Activated B cell treated with CpG ODN at 0.5 μM for 24 hours (primary cell): ENCODE measurements at regions not wholly inside any gene's neighbourhood (a gene's known extent, or its start where the extent isn't known, plus 50 kb on each side); places are given as distances from the start of the nearest gene placed in this dataset.
"Not testable (repeated sequence)": the region's sequence is repeated elsewhere in the genome, so short reads cannot be mapped to it uniquely, and the experiment has no call there.

ENCODE experiments used
- ATAC-seq: fragments of 200-7000 bp; cut with Tn5 transposase; one replicate; pipeline ENCODE4 v1.10.0; 2021; ENCODE audit warnings: low read depth, mild to moderate bottlenecking, moderate library complexity
- CTCF ChIA-PET: fragments of 350-600 bp; sonication (Branson Sonifier 250); formaldehyde crosslinking; loops from one replicate; lab custom pipeline; 2021; ENCODE audit warnings: antibody characterized with exemption; lab: Charles Lee
- POLR2A ChIA-PET: fragments of 350-600 bp; sonication (Branson Sonifier 250); formaldehyde crosslinking; loops from one replicate; lab custom pipeline; 2021; ENCODE audit warnings: antibody characterized with exemption; lab: Charles Lee
- DNase-seq: peaks from one replicate; pipeline ENCODE4 v3.0.0; 2022
- H3K27ac Mint-ChIP-seq: one replicate; pipeline ENCODE4 v1.8.0; 2020; ENCODE audit warnings: mixed read lengths
- H3K27me3 Mint-ChIP-seq: one replicate; pipeline ENCODE4 v1.8.0; 2021; ENCODE audit warnings: mixed read lengths
- H3K36me3 Mint-ChIP-seq: one replicate; pipeline ENCODE4 v1.8.0; 2021; ENCODE audit warnings: low read depth, mixed read lengths
- H3K4me1 Mint-ChIP-seq: one replicate; pipeline ENCODE4 v1.8.0; 2021; ENCODE audit warnings: mixed read lengths
- H3K4me3 Mint-ChIP-seq: one replicate; pipeline ENCODE4 v1.8.0; 2020; ENCODE audit warnings: mild to moderate bottlenecking, mixed read lengths
- H3K9me3 Mint-ChIP-seq: one replicate; pipeline ENCODE4 v1.8.0; 2020; ENCODE audit warnings: mixed read lengths
- CTCF ChIP-seq: fragments of 200-600 bp; IDR thresholded peaks from one replicate; pipeline ENCODE4 v1.8.0; 2022; ENCODE audit warnings: antibody characterized with exemption, mild to moderate bottlenecking
- intact Hi-C: fragments of 100-400 bp; cut with micrococcal nuclease; formaldehyde crosslinking; loops from one replicate; pipeline ENCODE4 v1.15.1; 2024

GRCh38 chrX:47776292-47777006, 60.3 kb upstream of the ZNF81 start:
- H3K27me3 Mint-ChIP-seq: peaks cover 5% of the 10 kb centered on the region
- no peak for TF ChIP-seq CTCF

GRCh38 chrX:47772764-47773163, 63.9 kb upstream of the ZNF81 start:
- H3K4me3 Mint-ChIP-seq: no peak overlapping the region
- no peaks in the 10 kb centered on the region for H3K36me3 Mint-ChIP-seq
- H3K27ac Mint-ChIP-seq: no peak overlapping the region
- DNase-seq (no peak), ATAC-seq (no peak)
- peaks cover 12% of the 10 kb centered on the region for H3K27me3 Mint-ChIP-seq
- ChIA-PET POLR2A (no interaction called here), CTCF (no interaction called here)
- intact Hi-C loops: no loop called here
- no peaks in the 10 kb centered on the region for H3K4me1 Mint-ChIP-seq
- no peak for TF ChIP-seq CTCF
- peaks cover 4% of the 10 kb centered on the region for H3K9me3 Mint-ChIP-seq

More at GRCh38 chrX:47776292-47777006, 60.3 kb upstream of the ZNF81 start:
- intact Hi-C loops: no loop called here
- no peaks in the 10 kb centered on the region for H3K4me1 Mint-ChIP-seq
- ChIA-PET CTCF (no interaction called here), POLR2A (no interaction called here)
- no peak overlapping the region for H3K4me3 Mint-ChIP-seq
- no peaks in the 10 kb centered on the region for H3K36me3 Mint-ChIP-seq
- no peak overlapping the region for H3K27ac Mint-ChIP-seq
- no peaks in the 10 kb centered on the region for H3K9me3 Mint-ChIP-seq
- DNase-seq (no peak), ATAC-seq (no peak)

- intact Hi-C loops: no loop called here
- Mint-ChIP-seq H3K27me3 (peaks cover 12% of the 10 kb centered on the region), H3K9me3 (peaks cover 4% of the 10 kb centered on the region), H3K36me3 (no peaks in the 10 kb centered on the region), H3K27ac (no peak overlapping the region), H3K4me1 (no peaks in the 10 kb centered on the region), H3K4me3 (no peak overlapping the region)
- no peak for DNase-seq
- no peak for ATAC-seq
- ChIA-PET CTCF (no interaction called here), POLR2A (interaction anchor here (0.6 kb wide), 1 partner anchor 661 kb away, joined by 3 read pairs; no protein-coding TSS in a partner anchor)
- no peak for TF ChIP-seq CTCF
These were observed 65.2 kb upstream of the ZNF81 start for GRCh38 chrX:47771473-47771872.

GRCh38 chrX:47762826-47763225, 73.9 kb upstream of the ZNF81 start:
- H3K9me3 Mint-ChIP-seq, H3K36me3 Mint-ChIP-seq, DNase-seq, H3K27me3 Mint-ChIP-seq, POLR2A ChIA-PET, H3K4me1 Mint-ChIP-seq, ATAC-seq, CTCF ChIA-PET, intact Hi-C loops, H3K4me3 Mint-ChIP-seq, H3K27ac Mint-ChIP-seq: not testable (repeated sequence)

- no peaks in the 10 kb centered on the region for H3K36me3 Mint-ChIP-seq
- TF ChIP-seq CTCF: no peak
- no peaks in the 10 kb centered on the region for H3K4me1 Mint-ChIP-seq
- H3K4me3 Mint-ChIP-seq: no peak overlapping the region
- peaks cover 12% of the 10 kb centered on the region for H3K27me3 Mint-ChIP-seq
- CTCF ChIA-PET: no interaction called here
- intact Hi-C loops: loop anchor here (5.0 kb wide), 1 partner anchor 560 kb away; the partner anchor contains the start of gene UBA1
- DNase-seq: no peak
- no peaks in the 10 kb centered on the region for H3K9me3 Mint-ChIP-seq
- no peak for ATAC-seq
- POLR2A ChIA-PET: no interaction called here
- H3K27ac Mint-ChIP-seq: no peak overlapping the region
These were observed 84.0 kb upstream of the ZNF81 start for GRCh38 chrX:47752685-47753084.
